HG03439 (cell line): ENCODE measurements at regions not wholly inside any gene's neighbourhood (a gene's known extent, or its start where the extent isn't known, plus 50 kb on each side); places are given as distances from the start of the nearest gene placed in this dataset.
"Not testable (repeated sequence)": the region's sequence is repeated elsewhere in the genome, so short reads cannot be mapped to it uniquely, and the experiment has no call there.

Experiments used
- ATAC-seq: cut with Tn5 transposase; IDR thresholded peaks from one replicate; pipeline ENCODE4 v1.9.1; 2021; ENCODE audit warnings: mild to moderate bottlenecking, moderate library complexity; ENCODE audit not compliant: unreplicated experiment

GRCh38 chr3:105277656-105278055, 89.1 kb upstream of the ALCAM start:
- ATAC-seq, result no peak

GRCh38 chr3:105278688-105279087, 88.0 kb upstream of the ALCAM start:
- ATAC-seq, result no peak

- no peak for ATAC-seq
Observed at GRCh38 chr3:105281989-105282388, 84.7 kb upstream of the ALCAM start.

GRCh38 chr3:105284876-105285275, 81.8 kb upstream of the ALCAM start:
- no peak for ATAC-seq

- ATAC-seq, result no peak
Observed at GRCh38 chr3:105285653-105286241, 81.0 kb upstream of the ALCAM start.

- no peak for ATAC-seq
Observed at GRCh38 chr3:105293441-105293840, 73.3 kb upstream of the ALCAM start.

GRCh38 chr3:105296182-105296822, 70.4 kb upstream of the ALCAM start:
- not testable (repeated sequence) for ATAC-seq

- no peak for ATAC-seq
Observed at GRCh38 chr3:105304487-105304886, 62.2 kb upstream of the ALCAM start.

GRCh38 chr3:105315144-105315543, 51.6 kb upstream of the ALCAM start:
- ATAC-seq, result no peak

GRCh38 chr3:105315815-105316214, 50.9 kb upstream of the ALCAM start:
- ATAC-seq, result no peak

GRCh38 chr3:105316331-105316730, 50.4 kb upstream of the ALCAM start:
- ATAC-seq, result no peak
